Psoas muscle (tissue), 7 donors: ENCODE measurements at regions not wholly inside any gene's neighbourhood (a gene's known extent, or its start where the extent isn't known, plus 50 kb on each side); places are given as distances from the start of the nearest gene placed in this dataset.

Experiments
- ATAC-seq, 4 donors: fragments of 200-7000 bp; cut with Tn5 transposase; one replicate each; pipeline ENCODE4 v1.9.1; 2020; ENCODE audit warnings: moderate library complexity in 3 of 4, mild to moderate bottlenecking in 2 of 4
- DNase-seq, 2 donors: peaks; one replicate each; pipeline ENCODE4 v3.0.0-alpha.2; 2020
- H3K27ac ChIP-seq: fragments of 200-600 bp; one replicate; pipeline ENCODE4 v1.8.0; 2022
- H3K27me3 ChIP-seq, 3 donors: fragments of 200-600 bp in 1 of 3; one replicate each; pipeline versions ENCODE4 v1.6.1 to v1.8.0; 2013 to 2022; ENCODE audit warnings: low read length in 2 of 3, mild to moderate bottlenecking in 2 of 3, moderate library complexity in 1 of 3; ENCODE audit not compliant: insufficient read depth in 3 of 3
- H3K36me3 ChIP-seq, 2 donors: fragments of 200-600 bp in 1 of 2; one replicate each; pipeline versions ENCODE4 v1.6.1 to v1.8.0; 2013 to 2022; ENCODE audit warnings: low read depth in 1 of 2, mild to moderate bottlenecking in 1 of 2, moderate library complexity in 1 of 2; ENCODE audit not compliant: insufficient read depth in 1 of 2
- H3K4me1 ChIP-seq: fragments of 200-600 bp; one replicate; pipeline ENCODE4 v1.8.0; 2022
- H3K4me3 ChIP-seq: fragments of 200-600 bp; one replicate; pipeline ENCODE4 v1.8.0; 2022; ENCODE audit warnings: mild to moderate bottlenecking
- H3K9me3 ChIP-seq: fragments of 200-600 bp; one replicate; pipeline ENCODE4 v1.8.0; 2022
- CTCF ChIP-seq: fragments of 200-600 bp; IDR thresholded peaks from one replicate; pipeline ENCODE4 v1.8.0; 2022; ENCODE audit warnings: antibody characterized with exemption
- WGBS, 3 donors: extraction: QIAGEN DNeasy Blood & Tissue Kit; methylation state at CpG; one replicate each; pipeline versions ENCODE4 v1.1.6 to v1.1.7; 2013; 5-methylcytosine and 5-hydroxymethylcytosine counted together
- intact Hi-C, 2 donors: fragments of 100-400 bp; cut with DNase I; formaldehyde crosslinking; loops; one replicate each; pipeline versions ENCODE4 v1.11.0 to v1.14.2; 2022
- donor health status: healthy with polysubstance abuse.
- donor health status: DM: no; HTN: no; CAD: no; lungs with moderate emphysema.
- donor health status: Bipolar disorder and iron deficiency.
- donor health status: healthy.
- donor health status: DM: yes; HTN: yes; CAD: no.
- donor health status: DM: no; HTN: no; CAD: no.
- donor health status: DM: yes; HTN: yes; CAD: no.

GRCh38 chr1:215453440-215453839 is 113.7 kb upstream of the KCTD3 start:
- intact Hi-C loops = no loop called here
- Histone ChIP-seq H3K27ac (no peak overlapping the region), H3K36me3 (no peaks in the 10 kb centered on the region), H3K4me3 (no peak overlapping the region), H3K4me1 (no peaks in the 10 kb centered on the region), H3K9me3 (no peaks in the 10 kb centered on the region), H3K27me3 (no peaks in the 10 kb centered on the region)
- DNase-seq (no peak), ATAC-seq (no peak)
- no peak for TF ChIP-seq CTCF

GRCh38 chr1:215457213-215457612 is 109.9 kb upstream of the KCTD3 start:
- Histone ChIP-seq H3K27ac (no peak overlapping the region), H3K4me3 (no peak overlapping the region), H3K27me3 (no peaks in the 10 kb centered on the region), H3K4me1 (no peaks in the 10 kb centered on the region), H3K9me3 (no peaks in the 10 kb centered on the region), H3K36me3 (no peaks in the 10 kb centered on the region)
- no peak for DNase-seq
- WGBS, 3 donors = 34 to 37% (median 36%) methylated on average over 3 of the region's 3 CpGs
- TF ChIP-seq CTCF = no peak
- intact Hi-C loops = no loop called here
- ATAC-seq = no peak

DNA sequence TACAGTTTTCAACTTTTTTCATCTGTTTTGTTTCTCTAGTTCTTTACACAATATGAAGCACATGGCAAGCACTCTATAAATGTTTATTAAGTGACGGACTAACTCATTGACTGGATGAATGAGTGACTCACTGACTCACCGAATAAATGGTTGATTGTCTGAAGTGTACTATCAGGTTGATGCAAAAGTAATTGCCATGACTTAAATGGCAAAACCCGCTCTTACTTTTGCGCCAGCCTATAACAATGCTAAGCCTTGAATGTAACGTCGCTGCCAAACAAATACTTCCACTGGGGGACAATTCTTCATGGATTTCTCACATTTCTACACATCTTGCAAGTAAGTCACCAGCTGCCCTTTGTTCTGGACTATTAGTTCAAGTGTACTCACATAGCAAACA is 109.0 kb upstream of the KCTD3 start:
- DNase-seq (no peak), ATAC-seq (no peak)
- intact Hi-C loops = no loop called here
- no peaks in the 10 kb centered on the region for H3K4me1 ChIP-seq
- 28 to 42% (median 34%) methylated on average over 6 of the region's 6 CpGs for WGBS, 3 donors
- no peak for TF ChIP-seq CTCF
- no peak overlapping the region for H3K4me3 ChIP-seq
- no peaks in the 10 kb centered on the region for H3K9me3 ChIP-seq
- no peak overlapping the region for H3K27ac ChIP-seq
- no peaks in the 10 kb centered on the region for H3K36me3 ChIP-seq
- H3K27me3 ChIP-seq = no peaks in the 10 kb centered on the region

GRCh38 chr1:215458562-215458961 is 108.5 kb upstream of the KCTD3 start:
- no peak for TF ChIP-seq CTCF
- no peak overlapping the region for H3K27ac ChIP-seq
- intact Hi-C loops = no loop called here
- DNase-seq = no peak
- no peaks in the 10 kb centered on the region for H3K4me1 ChIP-seq
- no peak for ATAC-seq
- H3K27me3 ChIP-seq = no peaks in the 10 kb centered on the region
- H3K9me3 ChIP-seq = no peaks in the 10 kb centered on the region
- no peak overlapping the region for H3K4me3 ChIP-seq
- H3K36me3 ChIP-seq = no peaks in the 10 kb centered on the region

GRCh38 chr1:215459136-215459535 is 108.0 kb upstream of the KCTD3 start:
- H3K9me3 ChIP-seq = no peaks in the 10 kb centered on the region
- H3K27ac ChIP-seq = no peak overlapping the region
- no peak overlapping the region for H3K4me3 ChIP-seq
- DNase-seq = no peak
- no peaks in the 10 kb centered on the region for H3K4me1 ChIP-seq
- intact Hi-C loops = no loop called here
- no peaks in the 10 kb centered on the region for H3K27me3 ChIP-seq
- 14 to 20% (median 18%) methylated on average over 2 of the region's 2 CpGs for WGBS, 3 donors
- no peaks in the 10 kb centered on the region for H3K36me3 ChIP-seq
- TF ChIP-seq CTCF = no peak
- no peak for ATAC-seq
